ENCODE measurements at regions not wholly inside any gene's neighbourhood (a gene's known extent, or its start where the extent isn't known, plus 50 kb on each side); places are given as distances from the start of the nearest gene placed in this dataset.
"Not testable (repeated sequence)": the region's sequence is repeated elsewhere in the genome, so short reads cannot be mapped to it uniquely, and the experiment has no call there.

- not testable (repeated sequence) for TF ChIP-seq CTCF, POLR2AphosphoS5 (IDR thresholded peaks at IDR 0.05)
Measured at GRCh38 chrX:153250762-153251161, 70.8 kb downstream of the PNMA6F start.

All from breast epithelium (tissue), 3 donors.